HG02870 (cell line): ENCODE measurements at regions not wholly inside any gene's neighbourhood (a gene's known extent, or its start where the extent isn't known, plus 50 kb on each side); places are given as distances from the start of the nearest gene placed in this dataset.

Experiments used
- ATAC-seq: cut with Tn5 transposase; IDR thresholded peaks from one replicate; pipeline ENCODE4 v1.9.1; 2021; ENCODE audit warnings: mild to moderate bottlenecking, moderate library complexity; ENCODE audit not compliant: unreplicated experiment

GRCh38 chr2:221848286-221848685 is 276.2 kb upstream of the EPHA4 start:
- no peak for ATAC-seq

- no peak for ATAC-seq
These were observed 272.9 kb upstream of the EPHA4 start for GRCh38 chr2:221845021-221845365.

- peak; percentile 84 for ATAC-seq
These were observed 272.3 kb upstream of the EPHA4 start for GRCh38 chr2:221844212-221845020.

DNA sequence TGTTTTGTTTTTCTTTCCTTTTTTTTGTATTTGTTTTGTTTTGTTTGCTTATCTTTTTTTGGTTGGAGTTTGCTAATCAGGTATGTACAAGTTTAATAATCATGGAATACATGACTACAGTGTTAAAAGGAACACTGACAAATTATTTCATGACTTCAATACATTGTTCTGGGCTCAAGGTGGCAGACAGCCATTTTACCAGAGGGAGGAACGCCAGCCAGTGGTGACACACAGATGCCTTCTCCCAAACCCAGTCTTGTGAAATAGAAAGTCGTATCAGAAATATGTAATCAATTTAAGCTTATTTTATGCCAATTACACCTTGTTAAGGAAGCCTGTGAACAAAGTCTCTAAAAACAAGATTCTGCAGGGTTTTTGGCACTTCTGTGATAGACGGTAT is 264.0 kb upstream of the EPHA4 start:
- ATAC-seq, result no peak

DNA sequence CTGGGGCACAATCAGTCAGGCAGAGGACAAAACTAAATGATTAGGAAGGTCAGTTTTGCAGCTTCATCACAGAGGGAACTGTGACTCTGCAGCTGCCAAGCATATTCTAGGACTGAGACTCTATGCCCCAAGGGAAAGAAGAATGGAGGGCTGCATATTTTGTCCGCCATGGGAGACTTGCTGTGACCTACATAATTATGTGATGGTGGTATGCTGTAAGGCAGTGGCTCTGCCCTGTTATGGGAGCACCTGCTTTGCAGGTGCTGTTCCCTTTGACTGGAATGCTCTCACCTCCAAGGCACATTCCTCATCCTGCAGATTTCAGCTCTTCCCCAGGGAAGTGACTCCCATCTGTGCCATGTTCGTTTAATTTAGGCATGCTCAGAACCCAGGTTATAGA is 261.9 kb upstream of the EPHA4 start:
- ATAC-seq, result no peak

DNA sequence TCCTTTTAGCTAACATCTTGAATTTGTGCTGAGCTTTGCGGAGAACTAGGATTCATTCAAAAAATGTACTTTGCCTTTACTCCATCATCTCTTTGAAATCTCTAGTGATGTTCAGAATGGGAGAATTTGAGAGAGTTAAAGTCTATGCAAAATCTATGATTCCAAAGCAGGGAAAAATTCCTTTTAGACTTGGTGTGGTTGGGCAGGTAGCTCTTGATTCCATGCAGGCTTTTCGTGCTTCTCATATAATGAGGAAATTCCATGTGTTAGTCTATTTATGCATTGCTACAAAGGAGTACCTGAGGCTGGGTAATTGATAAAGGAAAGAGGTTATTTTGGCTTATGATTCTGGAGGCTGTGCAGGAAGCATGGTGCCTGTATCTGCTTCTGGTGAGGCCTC is 258.9 kb upstream of the EPHA4 start:
- no peak for ATAC-seq

GRCh38 chr2:221822416-221822815 is 250.3 kb upstream of the EPHA4 start:
- no peak for ATAC-seq

- no peak for ATAC-seq
These were observed 246.7 kb upstream of the EPHA4 start for GRCh38 chr2:221818616-221819320.

DNA sequence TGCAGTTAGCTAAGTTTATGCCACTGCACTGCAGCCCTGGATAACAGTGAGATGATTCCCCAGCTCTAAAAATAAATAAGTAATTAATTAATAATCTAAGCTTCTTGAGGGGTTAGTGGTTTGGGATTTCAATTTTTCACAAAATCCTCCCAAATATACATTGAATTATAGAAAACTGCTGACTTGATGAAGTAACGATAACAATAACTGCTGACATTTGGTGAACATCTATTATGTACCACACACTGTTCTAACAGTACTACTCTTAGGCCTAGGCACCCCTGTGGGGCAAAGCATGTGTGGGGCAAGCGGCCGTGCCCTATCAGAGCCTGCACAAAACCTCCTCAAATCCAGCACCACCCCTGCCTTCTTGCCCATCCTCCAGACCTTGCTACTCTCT is 245.8 kb upstream of the EPHA4 start:
- ATAC-seq, result no peak

DNA sequence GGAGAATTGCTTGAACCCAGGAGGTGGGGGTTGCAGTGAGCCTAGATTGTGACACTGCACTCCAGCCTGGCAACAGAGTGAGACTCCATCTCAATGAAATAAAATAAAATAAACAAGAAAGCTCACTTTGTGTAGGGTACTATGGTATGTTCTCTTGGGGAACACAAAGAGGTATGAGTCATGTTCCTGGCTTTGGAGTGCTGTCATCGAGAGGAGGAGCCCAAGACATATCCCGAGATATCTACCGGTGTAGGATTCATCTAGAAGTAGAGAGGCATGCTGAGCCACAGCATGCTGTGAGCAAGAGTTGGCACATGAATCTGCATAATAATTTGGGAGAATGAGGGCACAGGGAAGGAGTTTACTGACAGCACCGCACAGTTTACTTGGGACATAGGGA is 244.9 kb upstream of the EPHA4 start:
- ATAC-seq, result no peak

- ATAC-seq, result no peak
These were observed 244.5 kb upstream of the EPHA4 start for GRCh38 chr2:221816566-221816965.

- no peak for ATAC-seq
These were observed 238.5 kb upstream of the EPHA4 start for GRCh38 chr2:221810650-221811049.

- no peak for ATAC-seq
These were observed 238.1 kb upstream of the EPHA4 start for GRCh38 chr2:221810245-221810644.

- no peak for ATAC-seq
These were observed 236.4 kb upstream of the EPHA4 start for GRCh38 chr2:221808488-221808887.

GRCh38 chr2:221807706-221808105 is 235.6 kb upstream of the EPHA4 start:
- no peak for ATAC-seq

- no peak for ATAC-seq
These were observed 230.0 kb upstream of the EPHA4 start for GRCh38 chr2:221802089-221802488.

DNA sequence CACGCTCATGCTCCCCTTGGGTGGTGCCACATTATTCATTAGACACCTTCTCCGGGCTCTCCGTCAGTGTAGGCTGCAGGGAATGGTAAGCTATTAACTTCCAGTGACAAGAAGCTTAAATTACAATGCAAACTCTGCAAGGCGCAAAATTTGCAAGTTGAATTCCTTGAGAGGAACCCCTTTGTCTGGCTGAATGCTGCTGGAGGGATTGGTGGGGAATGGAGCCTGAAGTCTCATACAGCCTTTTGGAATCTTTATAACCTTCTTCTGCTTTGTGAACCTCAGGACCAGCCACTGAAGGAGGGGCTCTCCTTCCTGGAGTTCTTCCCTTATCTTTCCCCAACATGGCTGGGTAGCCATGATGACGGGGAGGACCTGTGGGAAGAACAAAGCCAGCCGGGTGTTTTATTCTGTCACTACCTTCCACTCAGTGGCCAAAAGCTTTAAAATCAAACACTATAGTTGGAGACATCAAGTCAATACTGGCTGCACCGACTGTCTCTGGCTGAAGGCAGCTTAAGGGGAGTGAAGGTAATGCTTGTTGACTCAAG is 220.9 kb upstream of the EPHA4 start:
- no peak for ATAC-seq

- no peak for ATAC-seq
These were observed 219.7 kb upstream of the EPHA4 start for GRCh38 chr2:221791844-221792243.

GRCh38 chr2:221787561-221787960 is 215.5 kb upstream of the EPHA4 start:
- no peak for ATAC-seq

DNA sequence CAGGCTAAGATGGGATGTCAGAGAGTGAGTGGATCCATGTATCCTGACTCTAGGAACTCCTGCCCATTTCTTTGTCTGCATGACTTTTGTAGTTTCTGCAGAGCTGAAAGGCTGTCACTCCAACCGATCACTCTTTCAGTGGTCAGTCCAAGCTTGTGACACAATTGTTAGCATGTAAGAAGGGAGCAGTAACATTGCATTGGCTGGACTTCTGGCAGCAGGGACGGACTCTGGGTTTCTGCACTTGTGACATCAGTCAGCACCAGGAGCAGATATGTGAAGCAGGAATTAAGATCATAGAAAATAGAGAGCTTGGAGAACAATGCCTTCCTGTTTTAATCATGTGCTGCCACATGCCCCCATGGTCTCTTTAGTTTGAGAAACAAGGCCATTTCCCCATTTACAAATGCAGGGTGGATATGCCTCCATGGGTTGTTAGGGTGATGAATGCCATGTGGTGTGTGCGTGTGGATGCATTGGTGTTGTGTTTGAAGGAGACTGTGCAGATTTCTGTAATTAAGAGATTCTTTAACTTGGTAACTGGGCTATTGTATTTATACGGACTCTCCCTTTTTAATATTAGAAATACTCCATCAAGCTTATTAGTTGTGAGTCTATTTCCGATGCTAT is 214.3 kb upstream of the EPHA4 start:
- no peak for ATAC-seq

DNA sequence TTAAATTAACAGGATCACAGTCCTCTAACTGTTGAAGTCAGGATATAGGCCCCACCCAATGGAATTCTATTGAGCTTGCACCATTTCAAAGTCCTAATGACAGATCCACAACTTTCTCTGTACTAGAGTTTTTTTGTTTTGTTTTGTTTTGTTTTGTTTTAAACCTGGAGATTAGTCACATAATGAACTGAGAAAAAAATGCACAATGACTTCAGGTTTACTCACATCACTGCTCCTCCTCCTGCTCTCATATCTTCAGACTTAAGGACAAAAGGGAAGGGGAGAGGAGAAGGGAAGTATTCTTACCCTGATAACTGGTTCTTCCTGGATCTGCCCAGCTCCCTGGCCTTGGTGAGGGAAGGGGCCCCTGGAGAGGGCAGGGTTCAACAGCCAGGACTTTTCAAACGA is 208.2 kb upstream of the EPHA4 start:
- ATAC-seq, result no peak

DNA sequence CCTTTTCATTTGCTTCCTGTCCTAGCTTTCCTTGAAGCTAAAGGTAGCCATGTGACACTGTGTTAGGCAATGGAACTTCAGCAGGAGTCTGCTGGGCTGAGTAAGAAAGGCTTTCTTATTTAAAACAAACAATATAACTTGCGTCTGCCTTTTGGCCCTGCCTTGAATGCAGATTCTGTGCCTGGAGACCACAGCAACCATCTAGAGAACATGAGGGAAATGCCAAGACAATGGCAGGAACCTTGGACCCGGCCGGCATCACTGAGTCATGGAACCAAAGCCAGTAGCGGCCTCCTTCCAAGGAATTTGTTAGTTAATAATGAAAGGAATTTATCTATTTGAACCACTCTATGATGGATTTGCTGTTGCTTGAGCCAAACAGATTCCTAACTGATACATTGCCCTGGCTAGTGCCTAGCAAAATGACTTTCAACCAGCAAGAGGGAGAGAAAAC is 207.5 kb upstream of the EPHA4 start:
- ATAC-seq, result no peak
